PFSK-1 (cell line): ENCODE measurements at regions not wholly inside any gene's neighbourhood (a gene's known extent, or its start where the extent isn't known, plus 50 kb on each side); places are given as distances from the start of the nearest gene placed in this dataset.

Experiments
- FOXP2 ChIP-seq: optimal IDR thresholded peaks from 2 replicates; pipeline ENCODE3; 2011; ENCODE audit warnings: borderline replicate concordance, control low read depth, inconsistent platforms; ENCODE audit not compliant: insufficient read depth; ENCODE audit errors: extremely low read length, extremely low read depth
- POLR2AphosphoS5 ChIP-seq: IDR thresholded peaks from 2 replicates; pipeline ENCODE4 v1.6.1; 2012; ENCODE audit warnings: low read depth, mild to moderate bottlenecking, control low read depth, low read length, moderate library complexity
- REST ChIP-seq, 2 experiments: IDR thresholded peaks; 2 replicates each; pipeline versions ENCODE4 v1.6.1 to v1.8.0; 2011 to 2012; ENCODE audit warnings: low read depth in 2 of 2, low read length in 2 of 2, control low read depth in 1 of 2, inconsistent platforms in 1 of 2, mild to moderate bottlenecking in 1 of 2, moderate library complexity in 1 of 2; ENCODE audit not compliant: insufficient read depth in 1 of 2
- SIN3A ChIP-seq: IDR thresholded peaks from 2 replicates; pipeline ENCODE4 v1.6.1; 2012; ENCODE audit warnings: mild to moderate bottlenecking, low read length, moderate library complexity, borderline replicate concordance; ENCODE audit not compliant: insufficient read depth
- TAF1 ChIP-seq: IDR thresholded peaks from 2 replicates; pipeline ENCODE4 v1.6.1; 2012; ENCODE audit warnings: low read length, control low read depth, borderline replicate concordance; ENCODE audit not compliant: insufficient read depth

- TF ChIP-seq FOXP2 (no peak), POLR2AphosphoS5 (no peak), SIN3A (no peak), REST (IDR thresholded peaks at IDR 0.05; ENCODE audit: insufficient read depth in 1 of 2, low read depth in 2 of 2, low read length in 2 of 2) (no peak), TAF1 (no peak)
These were observed 199.7 kb upstream of the ASIC2 start for GRCh38 chr17:33492731-33493265.

- TF ChIP-seq POLR2AphosphoS5 (no peak), FOXP2 (no peak), TAF1 (no peak), SIN3A (no peak), REST (IDR thresholded peaks at IDR 0.05; ENCODE audit: insufficient read depth in 1 of 2, low read depth in 2 of 2, low read length in 2 of 2) (no peak)
These were observed 200.5 kb upstream of the ASIC2 start for GRCh38 chr17:33493566-33493965.

- TF ChIP-seq TAF1 (no peak), SIN3A (no peak), REST (IDR thresholded peaks at IDR 0.05; ENCODE audit: insufficient read depth in 1 of 2, low read depth in 2 of 2, low read length in 2 of 2) (no peak), FOXP2 (no peak), POLR2AphosphoS5 (no peak)
These were observed 201.1 kb upstream of the ASIC2 start for GRCh38 chr17:33494151-33494550.

- TF ChIP-seq REST (IDR thresholded peaks at IDR 0.05; ENCODE audit: insufficient read depth in 1 of 2, low read depth in 2 of 2, low read length in 2 of 2), result no peak
These were observed 204.5 kb upstream of the ASIC2 start for GRCh38 chr17:33497623-33498022.

- TF ChIP-seq POLR2AphosphoS5 (no peak), TAF1 (no peak), SIN3A (no peak), REST (IDR thresholded peaks at IDR 0.05; ENCODE audit: insufficient read depth in 1 of 2, low read depth in 2 of 2, low read length in 2 of 2) (no peak), FOXP2 (no peak)
These were observed 205.0 kb upstream of the ASIC2 start for GRCh38 chr17:33498069-33498468.
